ENCODE measurements at regions not wholly inside any gene's neighbourhood (a gene's known extent, or its start where the extent isn't known, plus 50 kb on each side); places are given as distances from the start of the nearest gene placed in this dataset.

- no peak for TF ChIP-seq POLR2AphosphoS5 (IDR thresholded peaks at IDR 0.05; ENCODE audit: low read depth, low read length)
- no peak for TF ChIP-seq SPI1 (IDR thresholded peaks at IDR 0.05; ENCODE audit: low read depth, low read length)
- no peak for TF ChIP-seq POLR2A (IDR thresholded peaks at IDR 0.05; ENCODE audit: low read depth, low read length)
These were observed 190.9 kb upstream of the PKDCC start for GRCh38 chr2:41856946-41857345.
